ENCODE measurements at regions not wholly inside any gene's neighbourhood (a gene's known extent, or its start where the extent isn't known, plus 50 kb on each side); places are given as distances from the start of the nearest gene placed in this dataset.

GRCh38 chr2:67873916-67874315 is 188.9 kb downstream of the C1D start:
- 82 to 92% (median 88%) methylated on average over 3 of the region's 3 CpGs for WGBS, 4 donors
- H3K4me3 ChIP-seq: no peak overlapping the region
- no peaks in the 10 kb centered on the region for H3K9me3 ChIP-seq (replicated peaks in 1 of 3)
- no peak for TF ChIP-seq CTCF (IDR thresholded peaks at IDR 0.05)
- no peak for TF ChIP-seq POLR2A (IDR thresholded peaks at IDR 0.05)
- intact Hi-C loops (cut with DNase I): no loop called here
- no peaks in the 10 kb centered on the region for H3K27me3 ChIP-seq
- no peak for DNase-seq
- H3K36me3 ChIP-seq (replicated peaks in 1 of 2): no peaks in the 10 kb centered on the region
- H3K27ac ChIP-seq: no peak overlapping the region
- H3K4me1 ChIP-seq (replicated peaks in 1 of 2): no peaks in the 10 kb centered on the region

- WGBS, 4 donors: 73 to 85% (median 81%) methylated on average over 3 of the region's 3 CpGs
- no peaks in the 10 kb centered on the region for H3K9me3 ChIP-seq (replicated peaks in 1 of 3)
- H3K27me3 ChIP-seq: no peaks in the 10 kb centered on the region
- no peak for DNase-seq
- no peaks in the 10 kb centered on the region for H3K36me3 ChIP-seq (replicated peaks in 1 of 2)
- H3K4me1 ChIP-seq (replicated peaks in 1 of 2): no peaks in the 10 kb centered on the region
- H3K4me3 ChIP-seq: no peak overlapping the region
- TF ChIP-seq POLR2A (IDR thresholded peaks at IDR 0.05) (no peak), CTCF (IDR thresholded peaks at IDR 0.05) (no peak)
- H3K27ac ChIP-seq: no peak overlapping the region
- intact Hi-C loops (cut with DNase I): no loop called here
Observed at GRCh38 chr2:67876176-67876575, 186.6 kb downstream of the C1D start.

- intact Hi-C loops (cut with DNase I): no loop called here
- no peak for TF ChIP-seq POLR2A (IDR thresholded peaks at IDR 0.05)
- TF ChIP-seq CTCF (IDR thresholded peaks at IDR 0.05): no peak
- 59 to 71% (median 66%) methylated on average over 3 of the region's 3 CpGs for WGBS, 4 donors
Observed at GRCh38 chr2:67877301-67877700, 185.5 kb downstream of the C1D start.

GRCh38 chr2:67878743-67879142 is 184.1 kb downstream of the C1D start:
- no peaks in the 10 kb centered on the region for H3K27me3 ChIP-seq
- no peak overlapping the region for H3K27ac ChIP-seq
- no peak for DNase-seq
- 78 to 90% (median 85%) methylated on average over 1 of the region's 1 CpG for WGBS, 4 donors
- H3K36me3 ChIP-seq (replicated peaks in 1 of 2): no peaks in the 10 kb centered on the region
- no peak overlapping the region for H3K4me3 ChIP-seq
- intact Hi-C loops (cut with DNase I): no loop called here
- H3K9me3 ChIP-seq (replicated peaks in 1 of 3): no peaks in the 10 kb centered on the region
- TF ChIP-seq CTCF (IDR thresholded peaks at IDR 0.05) (no peak), POLR2A (IDR thresholded peaks at IDR 0.05) (no peak)
- no peaks in the 10 kb centered on the region for H3K4me1 ChIP-seq (replicated peaks in 1 of 2)

More at GRCh38 chr2:67877301-67877700, 185.5 kb downstream of the C1D start:
- Histone ChIP-seq H3K9me3 (replicated peaks in 1 of 3) (no peaks in the 10 kb centered on the region), H3K36me3 (replicated peaks in 1 of 2) (no peaks in the 10 kb centered on the region), H3K27me3 (no peaks in the 10 kb centered on the region), H3K4me3 (no peak overlapping the region), H3K27ac (no peak overlapping the region), H3K4me1 (replicated peaks in 1 of 2) (no peaks in the 10 kb centered on the region)
- no peak for DNase-seq

Measured in adrenal gland (tissue), 9 donors.